Liver (tissue), 8 donors: ENCODE measurements at regions not wholly inside any gene's neighbourhood (a gene's known extent, or its start where the extent isn't known, plus 50 kb on each side); places are given as distances from the start of the nearest gene placed in this dataset.

Experiments used
- DNase-seq: peaks from one replicate; pipeline ENCODE4 v3.0.0-alpha.2; 2017; ENCODE audit warnings: low spot score
- H3K27ac ChIP-seq, 2 donors: one replicate each; pipeline ENCODE4 v1.7.0; 2013; ENCODE audit warnings: inconsistent platforms in 2 of 2, low read length in 2 of 2, control low read depth in 1 of 2, low read depth in 1 of 2, mild to moderate bottlenecking in 1 of 2
- H3K27me3 ChIP-seq, 4 donors: one replicate each; pipeline versions ENCODE4 v1.6.1 to v1.7.0; 2013; ENCODE audit warnings: low read length in 3 of 4, inconsistent platforms in 1 of 4, mild to moderate bottlenecking in 1 of 4, moderate library complexity in 1 of 4; ENCODE audit not compliant: control insufficient read depth in 4 of 4, insufficient read depth in 4 of 4
- H3K36me3 ChIP-seq, 4 donors: one replicate each; pipeline versions ENCODE4 v1.6.1 to v1.7.0; 2013; ENCODE audit warnings: low read length in 3 of 4, mild to moderate bottlenecking in 3 of 4, low read depth in 1 of 4, moderate library complexity in 1 of 4; ENCODE audit not compliant: control insufficient read depth in 4 of 4, insufficient read depth in 3 of 4
- H3K4me1 ChIP-seq, 4 donors: one replicate each; pipeline versions ENCODE4 v1.6.1 to v1.7.0; 2013; ENCODE audit warnings: low read length in 3 of 4, mild to moderate bottlenecking in 3 of 4, moderate library complexity in 1 of 4; ENCODE audit not compliant: control insufficient read depth in 4 of 4, insufficient read depth in 4 of 4
- H3K4me3 ChIP-seq, 3 donors: one replicate each; pipeline versions ENCODE4 v1.6.1 to v1.7.0; 2013; ENCODE audit warnings: low read length in 3 of 3, control low read depth in 1 of 3, low read depth in 1 of 3, mild to moderate bottlenecking in 1 of 3
- H3K9ac ChIP-seq, 2 donors: one replicate each; pipeline ENCODE4 v1.7.0; 2013; ENCODE audit warnings: low read length in 2 of 2, mild to moderate bottlenecking in 2 of 2, moderate library complexity in 2 of 2, control low read depth in 1 of 2, low read depth in 1 of 2
- H3K9me3 ChIP-seq, 4 donors: one replicate each; pipeline versions ENCODE4 v1.6.1 to v1.7.0; 2013; ENCODE audit warnings: low read length in 3 of 4; ENCODE audit not compliant: control insufficient read depth in 4 of 4
- EGR1 ChIP-seq, 2 donors: IDR thresholded peaks; 2 replicates each; pipeline ENCODE4 v1.6.1; 2016 to 2018; ENCODE audit warnings: antibody characterized with exemption in 2 of 2, low read depth in 2 of 2
- FOXA1 ChIP-seq: IDR thresholded peaks from 2 replicates; pipeline ENCODE4 v1.6.1; 2016; ENCODE audit warnings: antibody characterized with exemption
- FOXA2 ChIP-seq: IDR thresholded peaks from 2 replicates; pipeline ENCODE4 v1.6.1; 2016; ENCODE audit warnings: antibody characterized with exemption
- GABPA ChIP-seq, 2 donors: IDR thresholded peaks in 1 of 2; conservative IDR thresholded peaks in 1 of 2; 2 replicates each; pipeline ENCODE4 v1.6.1; 2016; ENCODE audit warnings: antibody characterized with exemption in 2 of 2, mild to moderate bottlenecking in 1 of 2, moderate library complexity in 1 of 2
- HNF4G ChIP-seq: IDR thresholded peaks from 2 replicates; pipeline ENCODE4 v1.6.1; 2016; ENCODE audit warnings: antibody characterized with exemption
- NR2F2 ChIP-seq: IDR thresholded peaks from 2 replicates; pipeline ENCODE4 v1.6.1; 2016; ENCODE audit warnings: antibody characterized with exemption
- RXRA ChIP-seq, 2 donors: IDR thresholded peaks; 2 replicates each; pipeline ENCODE4 v1.6.1; 2017 to 2018; ENCODE audit warnings: antibody characterized with exemption in 2 of 2, mild to moderate bottlenecking in 1 of 2
- SP1 ChIP-seq: IDR thresholded peaks from 2 replicates; pipeline ENCODE4 v1.6.1; 2018; ENCODE audit warnings: antibody characterized with exemption, mild to moderate bottlenecking
- TAF1 ChIP-seq: conservative IDR thresholded peaks from 2 replicates; pipeline ENCODE4 v1.6.1; 2016; ENCODE audit warnings: antibody characterized with exemption, mild to moderate bottlenecking
- WGBS: extraction: QIAGEN DNeasy Blood & Tissue Kit; methylation state at CpG from one replicate; pipeline ENCODE4 v1.1.7; 2013; 5-methylcytosine and 5-hydroxymethylcytosine counted together
- TF ChIP-seq, protein P1 (sequence below): IDR thresholded peaks from 2 replicates; pipeline ENCODE4 v1.6.1; 2016; ENCODE audit warnings: antibody characterized with exemption
- TF ChIP-seq, protein P2 (sequence below): fragments of 150-350 bp; IDR thresholded peaks from 2 replicates; pipeline ENCODE4 v1.5.1; 2017; ENCODE audit warnings: improper control_type of control experiment, low read depth, low read length; ENCODE audit not compliant: missing input control
- TF ChIP-seq, protein P3 (sequence below): IDR thresholded peaks from 2 replicates; pipeline ENCODE4 v1.6.1; 2016; ENCODE audit warnings: antibody characterized with exemption, mild to moderate bottlenecking
- TF ChIP-seq, protein P4 (sequence below): IDR thresholded peaks from 2 replicates; pipeline ENCODE4 v1.6.1; 2016; ENCODE audit warnings: antibody characterized with exemption
- donor health status: healthy.
- donor health status: healthy.
- donor health status: healthy.
- donor health status: healthy.
- donor health status: healthy.

DNA sequence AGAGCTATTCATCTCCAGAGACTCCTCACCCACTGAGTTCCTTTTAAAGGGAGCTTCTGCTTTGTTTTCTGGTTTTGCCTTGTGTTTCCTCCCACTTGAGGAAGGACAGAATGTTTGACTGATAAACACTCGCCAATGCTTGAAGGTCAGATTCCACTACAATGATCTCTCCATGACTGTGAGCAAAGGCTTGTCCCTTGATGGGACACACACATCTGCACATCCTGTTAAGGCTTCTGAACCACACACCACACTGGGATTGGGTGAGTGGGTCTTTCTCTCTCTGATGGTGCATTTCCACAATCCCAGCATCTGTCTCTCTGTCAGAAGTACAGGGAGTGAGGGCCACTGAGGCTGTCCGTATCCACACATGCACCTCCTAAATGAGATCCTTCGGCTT is 245.3 kb downstream of the IRS2 start:
- no peak overlapping the region for H3K9ac ChIP-seq
- TF ChIP-seq, protein P1, sequence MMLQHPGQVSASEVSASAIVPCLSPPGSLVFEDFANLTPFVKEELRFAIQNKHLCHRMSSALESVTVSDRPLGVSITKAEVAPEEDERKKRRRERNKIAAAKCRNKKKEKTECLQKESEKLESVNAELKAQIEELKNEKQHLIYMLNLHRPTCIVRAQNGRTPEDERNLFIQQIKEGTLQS, result no peak
- TF ChIP-seq FOXA2, result no peak
- TF ChIP-seq, protein P2, sequence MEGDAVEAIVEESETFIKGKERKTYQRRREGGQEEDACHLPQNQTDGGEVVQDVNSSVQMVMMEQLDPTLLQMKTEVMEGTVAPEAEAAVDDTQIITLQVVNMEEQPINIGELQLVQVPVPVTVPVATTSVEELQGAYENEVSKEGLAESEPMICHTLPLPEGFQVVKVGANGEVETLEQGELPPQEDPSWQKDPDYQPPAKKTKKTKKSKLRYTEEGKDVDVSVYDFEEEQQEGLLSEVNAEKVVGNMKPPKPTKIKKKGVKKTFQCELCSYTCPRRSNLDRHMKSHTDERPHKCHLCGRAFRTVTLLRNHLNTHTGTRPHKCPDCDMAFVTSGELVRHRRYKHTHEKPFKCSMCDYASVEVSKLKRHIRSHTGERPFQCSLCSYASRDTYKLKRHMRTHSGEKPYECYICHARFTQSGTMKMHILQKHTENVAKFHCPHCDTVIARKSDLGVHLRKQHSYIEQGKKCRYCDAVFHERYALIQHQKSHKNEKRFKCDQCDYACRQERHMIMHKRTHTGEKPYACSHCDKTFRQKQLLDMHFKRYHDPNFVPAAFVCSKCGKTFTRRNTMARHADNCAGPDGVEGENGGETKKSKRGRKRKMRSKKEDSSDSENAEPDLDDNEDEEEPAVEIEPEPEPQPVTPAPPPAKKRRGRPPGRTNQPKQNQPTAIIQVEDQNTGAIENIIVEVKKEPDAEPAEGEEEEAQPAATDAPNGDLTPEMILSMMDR, result no peak
- TF ChIP-seq GABPA (IDR thresholded peaks at IDR 0.05 in 1 of 2, conservative IDR thresholded peaks at IDR 0.05 in 1 of 2), result no peak
- TF ChIP-seq FOXA1, result no peak
- WGBS, result 85% methylated on average over 3 of the region's 3 CpGs
- H3K4me3 ChIP-seq, result no peak overlapping the region
- H3K36me3 ChIP-seq, result no peaks in the 10 kb centered on the region
- no peak for DNase-seq
- no peaks in the 10 kb centered on the region for H3K9me3 ChIP-seq
- no peak overlapping the region for H3K27ac ChIP-seq
- no peaks in the 10 kb centered on the region for H3K4me1 ChIP-seq
- no peaks in the 10 kb centered on the region for H3K27me3 ChIP-seq

DNA sequence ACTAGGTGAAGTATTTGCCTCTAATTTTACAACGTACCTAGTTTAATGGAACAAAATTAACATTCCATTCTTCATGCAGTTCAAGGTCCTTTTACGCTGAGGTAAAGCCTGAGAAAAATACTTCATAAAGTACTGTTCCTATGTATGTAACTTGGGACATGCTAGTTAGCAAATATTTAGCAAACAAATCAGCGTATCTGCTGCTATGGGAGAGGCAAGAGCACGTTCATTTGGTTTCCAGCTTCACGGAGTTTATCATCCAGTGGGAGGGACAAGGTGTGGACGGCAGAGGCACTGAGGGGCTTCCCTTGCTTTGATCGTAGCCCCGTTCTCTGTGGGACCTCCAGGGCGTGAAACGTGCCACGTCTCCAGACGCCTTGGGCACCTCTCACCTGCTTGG is 248.8 kb downstream of the IRS2 start:
- Histone ChIP-seq H3K36me3 (no peaks in the 10 kb centered on the region), H3K9me3 (no peaks in the 10 kb centered on the region), H3K4me1 (no peaks in the 10 kb centered on the region), H3K9ac (no peak overlapping the region), H3K27me3 (no peaks in the 10 kb centered on the region), H3K27ac (no peak overlapping the region), H3K4me3 (no peak overlapping the region)
- TF ChIP-seq GABPA (IDR thresholded peaks at IDR 0.05 in 1 of 2, conservative IDR thresholded peaks at IDR 0.05 in 1 of 2) (no peak), RXRA (IDR thresholded peaks at IDR 0.05) (no peak), TAF1 (no peak), EGR1 (IDR thresholded peaks at IDR 0.05; ENCODE audit: low read depth in 2 of 2) (no peak), NR2F2 (no peak), SP1 (no peak), FOXA1 (no peak), FOXA2 (no peak), HNF4G (no peak)
- TF ChIP-seq, protein P3, sequence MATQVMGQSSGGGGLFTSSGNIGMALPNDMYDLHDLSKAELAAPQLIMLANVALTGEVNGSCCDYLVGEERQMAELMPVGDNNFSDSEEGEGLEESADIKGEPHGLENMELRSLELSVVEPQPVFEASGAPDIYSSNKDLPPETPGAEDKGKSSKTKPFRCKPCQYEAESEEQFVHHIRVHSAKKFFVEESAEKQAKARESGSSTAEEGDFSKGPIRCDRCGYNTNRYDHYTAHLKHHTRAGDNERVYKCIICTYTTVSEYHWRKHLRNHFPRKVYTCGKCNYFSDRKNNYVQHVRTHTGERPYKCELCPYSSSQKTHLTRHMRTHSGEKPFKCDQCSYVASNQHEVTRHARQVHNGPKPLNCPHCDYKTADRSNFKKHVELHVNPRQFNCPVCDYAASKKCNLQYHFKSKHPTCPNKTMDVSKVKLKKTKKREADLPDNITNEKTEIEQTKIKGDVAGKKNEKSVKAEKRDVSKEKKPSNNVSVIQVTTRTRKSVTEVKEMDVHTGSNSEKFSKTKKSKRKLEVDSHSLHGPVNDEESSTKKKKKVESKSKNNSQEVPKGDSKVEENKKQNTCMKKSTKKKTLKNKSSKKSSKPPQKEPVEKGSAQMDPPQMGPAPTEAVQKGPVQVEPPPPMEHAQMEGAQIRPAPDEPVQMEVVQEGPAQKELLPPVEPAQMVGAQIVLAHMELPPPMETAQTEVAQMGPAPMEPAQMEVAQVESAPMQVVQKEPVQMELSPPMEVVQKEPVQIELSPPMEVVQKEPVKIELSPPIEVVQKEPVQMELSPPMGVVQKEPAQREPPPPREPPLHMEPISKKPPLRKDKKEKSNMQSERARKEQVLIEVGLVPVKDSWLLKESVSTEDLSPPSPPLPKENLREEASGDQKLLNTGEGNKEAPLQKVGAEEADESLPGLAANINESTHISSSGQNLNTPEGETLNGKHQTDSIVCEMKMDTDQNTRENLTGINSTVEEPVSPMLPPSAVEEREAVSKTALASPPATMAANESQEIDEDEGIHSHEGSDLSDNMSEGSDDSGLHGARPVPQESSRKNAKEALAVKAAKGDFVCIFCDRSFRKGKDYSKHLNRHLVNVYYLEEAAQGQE, result no peak
- TF ChIP-seq, protein P4, sequence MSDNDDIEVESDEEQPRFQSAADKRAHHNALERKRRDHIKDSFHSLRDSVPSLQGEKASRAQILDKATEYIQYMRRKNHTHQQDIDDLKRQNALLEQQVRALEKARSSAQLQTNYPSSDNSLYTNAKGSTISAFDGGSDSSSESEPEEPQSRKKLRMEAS, result no peak
- TF ChIP-seq, protein P1, result no peak
- TF ChIP-seq, protein P2, result no peak
- DNase-seq, result no peak
- WGBS, result 82% methylated on average over 12 of the region's 12 CpGs
